Parathyroid adenoma (tissue), 2 donors: ENCODE measurements at regions not wholly inside any gene's neighbourhood (a gene's known extent, or its start where the extent isn't known, plus 50 kb on each side); places are given as distances from the start of the nearest gene placed in this dataset.

Experiments
- H2AFZ ChIP-seq: fragments of 300-600 bp; sonication (generic); one replicate; pipeline ENCODE4 v1.7.0; 2017; ENCODE audit warnings: antibody characterized with exemption, mild to moderate bottlenecking
- H3K27ac ChIP-seq: fragments of 300-600 bp; sonication (generic); one replicate; pipeline ENCODE4 v1.7.0; 2017
- H3K27me3 ChIP-seq: fragments of 300-600 bp; sonication (generic); one replicate; pipeline ENCODE4 v1.7.0; 2017; ENCODE audit warnings: low read length; ENCODE audit not compliant: control insufficient read depth, insufficient read depth
- H3K36me3 ChIP-seq: fragments of 300-600 bp; sonication (generic); one replicate; pipeline ENCODE4 v1.7.0; 2017; ENCODE audit warnings: low read length; ENCODE audit not compliant: control insufficient read depth, insufficient read depth
- H3K4me1 ChIP-seq: fragments of 300-600 bp; sonication (generic); one replicate; pipeline ENCODE4 v1.7.0; 2017; ENCODE audit warnings: control low read depth
- H3K4me2 ChIP-seq: fragments of 300-600 bp; sonication (generic); one replicate; pipeline ENCODE4 v1.7.0; 2017; ENCODE audit warnings: low read length
- H3K4me3 ChIP-seq: fragments of 300-600 bp; sonication (generic); one replicate; pipeline ENCODE4 v1.7.0; 2017; ENCODE audit warnings: low read depth, low read length
- H3K79me2 ChIP-seq: fragments of 300-600 bp; sonication (generic); one replicate; pipeline ENCODE4 v1.7.0; 2017; ENCODE audit warnings: control low read depth
- H3K9ac ChIP-seq: fragments of 300-600 bp; sonication (generic); one replicate; pipeline ENCODE4 v1.7.0; 2017; ENCODE audit warnings: mild to moderate bottlenecking
- H3K9me3 ChIP-seq: fragments of 300-600 bp; sonication (generic); one replicate; pipeline ENCODE4 v1.7.0; 2017; ENCODE audit warnings: low read length; ENCODE audit not compliant: control insufficient read depth
- TF ChIP-seq, protein P1 (sequence below): fragments of 300-600 bp; sonication (generic); IDR thresholded peaks from one replicate; pipeline ENCODE4 v1.7.0; 2017; ENCODE audit warnings: antibody characterized with exemption, mild to moderate bottlenecking
- donor health status: primary hyperparathyroidism.

DNA sequence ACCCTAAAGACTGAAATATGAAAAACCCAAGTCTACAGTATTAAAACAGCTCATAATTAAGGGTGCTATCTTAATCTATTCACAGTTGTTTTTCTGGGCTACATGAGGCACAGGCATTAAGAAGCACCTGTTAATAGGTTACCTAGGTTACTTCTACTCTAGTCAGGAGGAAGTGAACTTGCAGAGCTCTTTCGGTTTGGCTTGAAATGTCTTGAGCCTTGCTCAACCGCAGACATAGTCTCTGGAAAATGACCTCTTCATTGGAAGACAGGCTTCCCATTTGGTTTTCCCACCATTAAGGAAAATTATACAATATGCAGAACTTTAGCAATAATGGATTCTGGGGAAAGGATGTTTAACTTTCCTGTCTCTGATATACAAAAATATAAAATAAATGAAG lies 142.3 kb upstream of the KCNJ3 start:
- Histone ChIP-seq H3K27ac (no peak overlapping the region), H2AFZ (no peak overlapping the region), H3K9me3 (no peaks in the 10 kb centered on the region), H3K27me3 (no peaks in the 10 kb centered on the region), H3K4me1 (no peaks in the 10 kb centered on the region), H3K9ac (no peak overlapping the region), H3K4me2 (no peak overlapping the region), H3K79me2 (no peaks in the 10 kb centered on the region), H3K36me3 (no peaks in the 10 kb centered on the region), H3K4me3 (no peak overlapping the region)
- TF ChIP-seq, protein P1, sequence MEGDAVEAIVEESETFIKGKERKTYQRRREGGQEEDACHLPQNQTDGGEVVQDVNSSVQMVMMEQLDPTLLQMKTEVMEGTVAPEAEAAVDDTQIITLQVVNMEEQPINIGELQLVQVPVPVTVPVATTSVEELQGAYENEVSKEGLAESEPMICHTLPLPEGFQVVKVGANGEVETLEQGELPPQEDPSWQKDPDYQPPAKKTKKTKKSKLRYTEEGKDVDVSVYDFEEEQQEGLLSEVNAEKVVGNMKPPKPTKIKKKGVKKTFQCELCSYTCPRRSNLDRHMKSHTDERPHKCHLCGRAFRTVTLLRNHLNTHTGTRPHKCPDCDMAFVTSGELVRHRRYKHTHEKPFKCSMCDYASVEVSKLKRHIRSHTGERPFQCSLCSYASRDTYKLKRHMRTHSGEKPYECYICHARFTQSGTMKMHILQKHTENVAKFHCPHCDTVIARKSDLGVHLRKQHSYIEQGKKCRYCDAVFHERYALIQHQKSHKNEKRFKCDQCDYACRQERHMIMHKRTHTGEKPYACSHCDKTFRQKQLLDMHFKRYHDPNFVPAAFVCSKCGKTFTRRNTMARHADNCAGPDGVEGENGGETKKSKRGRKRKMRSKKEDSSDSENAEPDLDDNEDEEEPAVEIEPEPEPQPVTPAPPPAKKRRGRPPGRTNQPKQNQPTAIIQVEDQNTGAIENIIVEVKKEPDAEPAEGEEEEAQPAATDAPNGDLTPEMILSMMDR = no peak

DNA sequence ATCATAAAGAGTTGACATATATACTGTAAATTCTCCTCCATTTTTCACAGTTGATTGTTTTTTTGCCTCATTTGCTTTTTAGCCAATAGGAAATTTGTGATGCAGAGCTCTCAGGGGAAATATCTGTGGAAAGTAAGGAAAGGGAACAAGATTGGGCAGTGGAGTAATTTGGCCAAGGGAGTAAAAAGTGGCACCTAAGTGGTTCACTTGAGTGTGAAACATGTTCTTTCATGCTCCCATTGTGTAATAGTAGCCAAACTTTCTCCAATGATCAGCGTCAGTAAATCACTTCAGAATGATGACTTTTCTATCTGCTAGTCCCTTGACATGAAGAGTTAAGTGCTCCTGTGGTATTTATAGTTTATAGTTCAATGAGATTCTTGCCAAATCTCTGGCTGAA lies 141.9 kb upstream of the KCNJ3 start:
- H3K27ac ChIP-seq = no peak overlapping the region

GRCh38 chr2:154557906-154558305 lies 140.6 kb upstream of the KCNJ3 start:
- Histone ChIP-seq H3K36me3 (no peaks in the 10 kb centered on the region), H3K79me2 (no peaks in the 10 kb centered on the region), H3K4me1 (no peaks in the 10 kb centered on the region), H3K27me3 (no peaks in the 10 kb centered on the region), H3K4me3 (no peak overlapping the region), H3K9ac (no peak overlapping the region), H2AFZ (no peak overlapping the region), H3K27ac (no peak overlapping the region), H3K9me3 (no peaks in the 10 kb centered on the region), H3K4me2 (no peak overlapping the region)
- TF ChIP-seq, protein P1 = no peak

More for the DNA sequence above, 141.9 kb upstream of the KCNJ3 start:
- Histone ChIP-seq H3K36me3 (no peaks in the 10 kb centered on the region), H3K79me2 (no peaks in the 10 kb centered on the region), H3K4me1 (no peaks in the 10 kb centered on the region), H3K4me3 (no peak overlapping the region), H3K4me2 (no peak overlapping the region), H3K27me3 (no peaks in the 10 kb centered on the region), H2AFZ (no peak overlapping the region), H3K9ac (no peak overlapping the region), H3K9me3 (no peaks in the 10 kb centered on the region)
- TF ChIP-seq, protein P1 = no peak

DNA sequence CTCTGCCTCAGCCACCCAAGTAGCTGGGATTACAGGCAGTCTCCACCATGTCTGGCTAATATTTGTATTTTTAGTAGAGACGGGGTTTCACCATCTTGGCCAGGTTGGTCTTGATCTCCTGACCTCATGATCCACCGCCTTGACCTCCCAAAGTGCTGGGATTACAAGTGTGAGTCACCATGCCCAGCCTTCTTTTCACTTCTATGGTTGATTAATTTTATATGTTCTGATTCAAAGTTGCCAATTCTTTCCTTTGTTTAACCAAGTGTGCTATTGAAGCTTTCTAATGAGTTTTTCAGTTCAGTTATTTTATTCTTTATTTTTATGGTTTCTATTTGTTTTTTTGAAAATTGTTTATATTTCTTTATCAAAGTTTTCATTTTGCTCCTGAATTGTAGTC lies 133.1 kb upstream of the KCNJ3 start:
- H3K36me3 ChIP-seq = no peaks in the 10 kb centered on the region
- H3K27ac ChIP-seq = no peak overlapping the region
- no peak overlapping the region for H3K4me3 ChIP-seq
- TF ChIP-seq, protein P1 = no peak
- H3K4me2 ChIP-seq = no peak overlapping the region
- H3K9ac ChIP-seq = no peak overlapping the region
- no peaks in the 10 kb centered on the region for H3K9me3 ChIP-seq
- H2AFZ ChIP-seq = no peak overlapping the region
- no peaks in the 10 kb centered on the region for H3K27me3 ChIP-seq
- no peaks in the 10 kb centered on the region for H3K79me2 ChIP-seq
- H3K4me1 ChIP-seq = no peaks in the 10 kb centered on the region

DNA sequence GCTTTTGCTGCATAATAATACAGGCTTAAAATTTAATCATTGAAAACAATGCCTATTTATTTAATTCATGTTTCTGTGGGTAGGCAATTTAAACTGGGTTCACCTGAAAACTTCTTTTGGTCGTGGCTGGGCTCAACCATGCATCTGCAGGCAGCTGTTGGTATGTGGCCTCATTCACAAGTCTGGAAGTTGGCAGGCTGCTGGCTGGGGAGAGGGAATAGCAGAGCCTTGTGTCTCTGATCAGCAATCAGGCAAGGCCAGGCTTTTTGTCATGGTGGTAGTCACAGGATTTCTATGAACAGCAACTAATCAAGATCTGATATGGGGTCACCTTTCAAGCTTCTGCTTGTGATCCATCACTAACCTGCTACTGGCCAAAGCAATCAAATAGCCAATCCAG lies 130.1 kb upstream of the KCNJ3 start:
- TF ChIP-seq, protein P1 = no peak
- Histone ChIP-seq H3K9me3 (no peaks in the 10 kb centered on the region), H3K9ac (no peak overlapping the region), H3K27me3 (no peaks in the 10 kb centered on the region), H2AFZ (no peak overlapping the region), H3K79me2 (no peaks in the 10 kb centered on the region), H3K4me2 (no peak overlapping the region), H3K36me3 (no peaks in the 10 kb centered on the region), H3K4me3 (no peak overlapping the region), H3K27ac (no peak overlapping the region), H3K4me1 (no peaks in the 10 kb centered on the region)
